NCI-H345 (cell line): ENCODE measurements at regions not wholly inside any gene's neighbourhood (a gene's known extent, or its start where the extent isn't known, plus 50 kb on each side); places are given as distances from the start of the nearest gene placed in this dataset.

ENCODE experiments used
- DNase-seq: peaks from one replicate; lab custom pipeline; 2025; lab: John Stamatoyannopoulos, UW

DNA sequence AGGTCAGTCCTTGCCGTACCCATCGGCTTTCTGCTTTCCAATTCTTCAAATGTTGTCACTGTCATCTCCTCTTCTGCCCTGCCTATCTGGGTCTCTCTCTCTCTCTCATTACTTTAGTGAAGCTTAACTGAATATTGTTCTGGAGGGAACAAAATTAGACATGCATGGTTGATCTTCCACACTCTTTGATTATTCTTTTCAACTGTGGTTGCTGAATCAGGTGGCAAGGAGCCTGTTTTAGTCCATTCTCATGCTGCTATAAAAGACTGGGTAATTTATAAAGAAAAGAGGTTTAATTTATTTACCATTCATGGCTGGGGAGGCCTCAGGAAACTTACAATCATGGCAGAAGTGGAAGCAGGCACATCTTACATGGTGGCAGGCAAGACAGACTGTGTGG is 157.9 kb downstream of the ARL4C start:
- DNase-seq: no peak

DNA sequence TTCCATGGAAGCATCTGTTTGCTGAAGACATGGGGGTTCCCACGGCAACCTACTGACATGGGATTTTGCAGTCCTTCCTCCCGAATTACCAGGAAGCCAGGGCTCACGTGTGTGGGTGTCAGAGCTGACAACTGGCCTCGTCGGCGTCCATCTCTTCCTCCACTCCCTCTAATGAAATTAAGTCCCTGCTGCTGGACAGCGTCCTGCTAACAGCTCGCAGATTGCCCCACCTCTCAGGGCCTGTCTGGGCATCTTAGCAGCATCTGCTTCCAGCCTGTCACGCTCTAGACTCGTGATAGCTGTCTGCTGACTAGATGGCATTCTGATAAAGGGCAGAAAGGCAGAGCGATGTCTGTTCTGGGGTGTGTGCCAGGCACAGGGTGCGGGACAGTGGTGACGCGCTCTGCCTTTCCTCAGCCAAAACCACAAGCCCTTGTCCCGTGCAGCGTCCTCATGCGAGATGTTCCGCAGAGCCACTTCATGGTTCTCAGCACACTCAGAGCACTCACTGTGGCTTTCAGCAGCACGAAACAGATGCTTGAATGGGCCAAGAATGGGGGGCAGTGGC is 161.1 kb downstream of the ARL4C start:
- DNase-seq: peak; percentile 60

DNA sequence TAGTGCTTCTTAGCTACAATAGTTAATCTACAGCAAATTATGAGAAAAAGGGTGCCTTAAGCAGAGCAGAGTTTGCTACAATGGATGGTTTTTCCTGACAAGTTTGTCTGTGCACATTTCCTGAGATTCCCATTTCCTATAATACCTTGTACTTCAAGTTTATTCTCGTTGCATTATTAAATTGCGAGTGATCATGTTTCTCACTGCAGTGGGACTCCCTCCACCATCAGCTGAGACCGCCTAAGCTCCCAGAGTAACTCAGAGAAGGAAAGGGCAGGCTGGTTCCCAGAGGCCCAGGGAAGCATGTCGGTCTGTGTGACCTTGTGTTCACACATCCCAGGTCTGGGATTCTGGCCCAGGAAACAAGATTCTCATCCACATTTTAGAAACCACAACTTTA is 162.1 kb downstream of the ARL4C start:
- DNase-seq: no peak

DNA sequence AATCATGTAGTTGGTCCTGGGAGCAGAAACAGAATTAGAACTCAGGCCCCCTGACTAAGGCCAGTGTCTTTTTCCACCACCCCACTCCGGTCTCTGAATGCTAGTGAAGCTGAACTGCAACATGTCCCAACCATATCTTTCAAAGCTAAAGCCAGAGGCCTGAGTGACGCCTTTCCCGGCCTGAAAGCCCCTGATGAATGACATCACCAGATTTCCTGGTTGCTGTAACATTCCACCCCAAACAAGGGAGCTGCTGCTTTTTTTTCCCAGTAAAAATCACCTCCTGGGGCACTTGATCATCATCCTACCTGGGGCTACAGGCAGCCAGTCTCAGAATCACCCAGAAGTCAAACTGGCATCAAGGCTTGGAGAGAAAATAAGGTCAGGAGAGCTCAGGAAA is 162.7 kb downstream of the ARL4C start:
- no peak for DNase-seq

DNA sequence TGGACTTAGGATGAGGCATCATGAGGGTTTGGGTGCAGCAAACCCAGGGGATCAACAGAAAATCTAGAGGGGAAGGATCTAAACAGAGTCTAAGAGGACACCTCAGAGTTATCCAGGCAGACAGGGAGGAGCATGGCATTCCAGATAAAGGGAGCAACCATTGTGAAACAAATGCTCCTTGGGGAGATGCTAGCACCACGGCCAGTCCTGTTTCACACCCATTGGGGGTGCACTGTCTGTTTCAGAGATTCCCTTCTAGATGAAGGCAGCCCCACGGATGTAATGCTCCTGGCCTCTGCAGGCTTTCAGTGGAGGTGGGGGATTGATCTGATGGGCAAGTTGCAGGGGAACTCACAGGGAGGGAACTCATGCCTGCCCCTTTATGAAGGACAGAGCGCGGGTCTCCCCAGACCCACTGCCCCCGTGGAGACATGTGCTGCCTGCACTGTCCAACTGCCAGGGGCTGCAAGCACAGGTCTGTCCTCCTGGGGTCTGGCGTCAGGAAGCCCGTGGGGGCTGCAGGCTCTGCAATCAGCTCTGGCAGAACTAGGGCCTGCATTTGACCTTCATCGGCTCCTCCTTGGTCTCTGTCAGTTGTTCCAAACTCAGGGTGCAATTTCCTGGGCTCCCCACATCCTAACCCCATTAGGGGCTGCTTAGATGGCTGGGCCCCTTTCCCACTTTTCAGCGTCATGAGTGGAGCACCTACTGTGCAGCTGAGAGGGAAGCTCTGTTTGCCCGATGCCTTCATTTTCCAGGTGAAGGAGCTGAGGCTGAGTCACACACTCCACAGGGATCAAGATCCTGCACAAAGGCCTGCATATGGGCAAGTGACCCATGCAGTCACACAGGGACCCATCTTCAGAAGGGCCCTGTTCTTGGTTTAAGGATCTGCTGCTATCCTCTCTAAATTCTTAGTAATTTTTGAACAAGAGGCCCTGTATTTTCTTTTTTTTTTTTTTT is 163.4 kb downstream of the ARL4C start:
- DNase-seq: peak; percentile 18

DNA sequence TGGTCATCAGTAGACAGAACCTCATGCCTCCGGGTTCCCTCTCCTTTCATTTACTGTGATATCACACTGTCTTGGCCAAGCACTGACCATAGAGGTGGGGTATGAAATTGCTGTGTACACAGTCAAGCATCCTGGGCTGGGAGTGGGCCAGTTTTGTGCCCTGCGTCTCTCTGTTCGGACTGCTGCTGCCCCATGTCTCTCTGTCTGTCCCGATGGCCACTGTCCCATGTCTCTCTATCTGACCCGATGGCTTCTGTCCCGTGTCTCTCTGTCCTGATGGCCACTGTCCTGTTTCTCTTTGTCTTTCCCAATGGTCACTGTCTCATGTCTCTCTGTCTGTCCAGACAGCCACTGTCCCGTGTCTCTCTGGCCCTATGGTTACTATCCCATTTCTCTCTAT is 164.9 kb downstream of the ARL4C start:
- DNase-seq: no peak

DNA sequence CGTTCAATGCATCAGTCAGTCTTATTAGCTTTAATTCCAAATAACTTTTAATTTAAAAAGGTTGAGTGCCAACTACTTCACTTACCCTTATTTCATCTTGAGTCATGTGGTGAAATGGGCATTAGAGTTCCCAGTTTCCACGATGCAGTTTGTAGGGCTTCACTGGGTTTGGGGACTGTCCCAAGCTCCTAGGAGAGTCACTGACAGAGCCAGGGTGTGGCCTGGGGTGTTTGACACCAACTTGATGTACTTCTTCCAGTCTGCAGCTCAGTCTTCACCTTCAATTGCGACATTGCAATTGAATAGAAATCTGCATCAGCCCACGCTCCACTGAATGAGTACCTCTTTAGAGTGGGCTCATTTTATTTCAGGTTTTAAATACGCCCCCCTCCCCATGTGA is 165.3 kb downstream of the ARL4C start:
- no peak for DNase-seq

DNA sequence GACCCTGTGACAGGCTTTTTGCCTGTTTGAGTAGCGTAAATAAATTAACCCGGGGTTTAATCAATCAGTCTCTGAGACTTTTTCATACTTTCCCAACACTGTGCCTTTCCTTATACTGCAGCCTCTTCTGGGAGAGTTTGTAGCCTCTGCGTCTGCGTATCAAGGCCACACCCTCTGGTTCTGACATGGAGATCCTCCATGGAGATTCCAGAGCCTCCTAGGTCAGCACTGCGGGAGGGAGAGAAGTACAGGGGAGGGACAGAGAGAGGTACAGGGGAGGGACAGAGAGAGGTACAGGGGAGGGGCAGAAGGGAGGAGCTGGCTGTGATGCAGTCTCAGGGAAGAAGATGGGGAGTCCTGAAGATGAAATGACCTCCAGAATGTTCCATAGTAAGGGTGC is 166.0 kb downstream of the ARL4C start:
- no peak for DNase-seq

DNA sequence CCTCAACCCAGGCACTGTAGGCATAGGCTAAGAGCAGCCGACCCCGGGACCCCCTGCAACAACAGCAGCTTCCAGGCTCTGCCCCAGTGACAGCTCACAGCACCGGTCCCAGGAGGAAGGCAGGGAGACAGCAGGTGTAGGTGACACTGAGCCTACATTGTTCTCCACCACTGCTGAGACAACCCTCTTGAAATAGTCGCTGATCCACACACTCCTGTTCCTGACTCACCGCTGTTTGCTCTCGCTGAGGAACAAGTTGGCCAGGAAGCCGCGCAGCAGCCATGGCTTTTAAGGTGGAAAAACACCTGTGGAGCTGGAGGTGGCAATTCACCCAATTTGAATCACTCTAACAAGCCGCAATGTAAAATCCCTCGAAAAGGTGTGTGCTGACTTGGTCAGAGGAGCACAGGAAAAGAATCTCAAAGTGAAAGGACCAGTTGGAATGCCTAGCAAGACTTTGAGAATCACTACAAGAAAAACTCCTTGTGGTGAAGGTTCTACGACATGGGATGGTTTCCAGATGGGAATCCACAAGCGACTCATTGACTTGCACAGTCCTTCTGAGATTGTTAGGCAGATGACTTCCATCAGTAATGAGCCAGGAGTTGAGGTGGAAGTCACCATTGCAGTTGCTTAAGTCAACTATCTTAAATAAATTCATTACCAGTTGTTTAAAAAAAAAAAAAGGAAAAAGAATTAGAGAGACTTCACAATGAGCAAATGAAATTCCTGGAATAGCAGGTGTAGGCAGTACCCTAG is 167.5 kb downstream of the ARL4C start:
- DNase-seq: peak; percentile 85

DNA sequence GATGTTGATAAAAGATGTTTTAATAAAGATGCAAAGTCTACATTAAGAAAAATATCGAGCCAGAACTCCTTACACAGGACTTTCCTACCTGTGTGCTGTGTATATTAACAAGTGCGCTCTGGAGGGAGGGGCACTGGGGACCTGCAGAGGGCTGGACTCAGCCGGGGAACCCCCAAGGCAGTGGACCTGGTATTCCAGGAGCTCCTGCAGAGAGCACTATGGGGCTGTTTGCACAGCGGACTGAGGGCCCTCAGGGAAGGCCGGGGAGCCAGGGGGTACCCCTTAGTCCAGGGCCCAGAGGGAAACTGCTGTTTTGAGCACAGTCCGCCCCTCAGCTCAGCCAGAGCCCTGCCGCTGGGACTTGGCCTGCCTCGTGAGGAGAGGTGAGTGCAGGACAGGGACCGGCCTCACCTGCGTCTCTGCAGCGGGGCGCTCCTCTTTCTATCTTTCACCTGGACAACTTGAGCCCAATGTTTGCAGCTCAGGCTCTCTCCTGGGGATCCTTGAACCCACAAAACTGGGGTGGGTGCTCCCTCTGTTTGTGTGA is 168.4 kb downstream of the ARL4C start:
- no peak for DNase-seq

DNA sequence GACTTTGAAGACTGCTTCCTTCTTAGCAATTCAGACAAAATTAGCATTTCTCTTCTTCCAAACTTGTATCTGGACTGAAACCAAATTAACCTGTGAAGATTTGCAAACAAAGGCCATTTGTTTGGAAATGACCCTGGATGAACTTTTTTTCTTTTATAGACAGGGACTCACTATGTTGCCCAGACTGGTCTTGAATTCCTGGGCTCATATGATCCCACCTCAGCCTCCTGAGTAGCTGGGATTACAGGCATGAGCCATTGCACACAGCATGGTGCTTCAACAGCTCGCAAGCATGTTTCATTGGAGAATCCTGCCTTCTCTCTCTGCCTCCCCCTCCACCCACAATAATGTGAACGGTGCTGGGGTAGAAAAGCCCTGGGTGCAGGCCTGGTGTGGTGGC is 170.2 kb downstream of the ARL4C start:
- DNase-seq: no peak

DNA sequence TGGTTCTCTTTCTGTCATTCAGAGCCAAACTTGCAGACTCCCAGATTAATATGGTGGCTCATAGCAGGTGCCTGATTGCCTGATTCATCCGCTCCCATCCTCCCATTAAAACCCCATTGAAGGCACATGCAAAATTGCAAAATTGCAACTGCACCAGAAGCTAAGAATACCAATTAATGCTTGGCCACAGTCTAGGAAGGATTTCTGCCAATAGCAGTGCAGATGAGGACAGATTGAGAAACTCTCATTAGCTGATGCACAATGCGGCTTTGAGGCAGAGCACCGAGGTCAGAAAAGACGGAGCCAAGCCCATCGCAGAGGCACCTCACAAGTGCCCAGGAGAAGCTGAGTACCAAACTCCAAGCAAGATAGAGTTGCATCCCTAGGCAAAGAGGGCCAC is 172.8 kb downstream of the ARL4C start:
- no peak for DNase-seq

DNA sequence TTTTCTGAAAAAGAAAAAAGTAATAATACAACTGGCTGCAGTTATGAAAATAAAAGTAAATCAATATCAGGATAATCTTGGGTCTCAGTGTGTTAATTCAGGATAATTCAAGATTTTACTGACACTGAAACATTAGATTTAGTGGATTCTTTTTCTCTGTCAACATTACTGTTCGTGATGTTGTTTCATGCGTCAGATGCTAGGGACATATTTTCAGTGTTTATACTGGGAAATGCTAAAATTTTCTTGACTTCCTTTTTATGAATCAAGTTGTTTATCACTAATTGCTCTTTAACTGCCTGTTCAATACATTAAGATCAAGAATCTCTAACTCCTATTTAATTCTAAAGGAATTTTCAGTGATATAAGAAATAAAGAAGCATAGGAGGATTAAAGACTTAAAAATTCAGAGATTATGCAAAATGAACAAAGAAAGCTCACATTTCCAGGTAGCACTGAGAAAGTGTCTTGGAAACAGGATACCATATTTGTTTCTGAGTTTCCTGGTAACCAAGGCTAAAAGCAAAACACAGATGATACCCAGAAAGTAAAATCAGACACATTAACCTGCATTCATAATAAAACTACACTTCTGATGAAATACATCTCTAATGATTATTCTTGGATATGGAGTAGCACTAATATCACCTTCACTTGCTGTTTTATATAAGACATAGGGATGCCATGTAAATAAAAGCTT is 174.0 kb downstream of the ARL4C start:
- no peak for DNase-seq

DNA sequence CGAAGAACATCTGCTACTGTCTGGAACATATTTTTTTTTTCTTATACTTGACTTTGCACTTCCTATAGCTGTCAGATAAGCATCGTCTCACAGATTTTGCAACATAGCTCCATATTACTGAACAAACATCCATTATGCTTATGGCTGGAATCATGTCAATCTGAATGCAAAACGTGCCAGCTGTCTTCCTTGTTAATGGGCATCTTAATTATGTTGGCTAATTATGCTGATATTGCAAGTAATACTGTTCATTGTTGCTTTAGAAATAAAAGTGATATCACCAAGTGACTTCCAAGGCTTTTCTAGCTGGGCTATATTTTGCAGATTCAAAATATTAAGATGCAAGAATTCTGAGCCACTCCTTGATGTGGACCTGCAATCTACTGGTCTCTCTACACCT is 176.8 kb downstream of the ARL4C start:
- no peak for DNase-seq

DNA sequence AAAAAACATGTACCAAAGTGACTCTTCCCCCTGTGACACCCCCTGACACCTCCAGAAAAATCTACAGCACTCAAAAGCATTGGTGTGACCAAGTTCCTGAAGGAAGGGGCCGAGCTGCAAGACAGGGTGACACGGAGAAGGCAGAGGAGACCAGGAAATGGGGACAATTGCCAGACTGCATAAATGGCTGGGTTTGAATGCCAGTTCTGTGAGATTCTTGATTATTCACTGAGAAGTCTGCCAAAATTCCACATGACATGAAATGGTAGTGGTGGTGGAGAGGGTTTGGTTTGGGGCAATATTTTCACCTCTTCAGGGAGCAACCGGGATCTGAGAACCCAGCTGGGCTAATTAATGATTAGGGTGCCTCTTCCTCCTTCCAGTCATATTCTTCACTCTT is 178.5 kb downstream of the ARL4C start:
- no peak for DNase-seq

DNA sequence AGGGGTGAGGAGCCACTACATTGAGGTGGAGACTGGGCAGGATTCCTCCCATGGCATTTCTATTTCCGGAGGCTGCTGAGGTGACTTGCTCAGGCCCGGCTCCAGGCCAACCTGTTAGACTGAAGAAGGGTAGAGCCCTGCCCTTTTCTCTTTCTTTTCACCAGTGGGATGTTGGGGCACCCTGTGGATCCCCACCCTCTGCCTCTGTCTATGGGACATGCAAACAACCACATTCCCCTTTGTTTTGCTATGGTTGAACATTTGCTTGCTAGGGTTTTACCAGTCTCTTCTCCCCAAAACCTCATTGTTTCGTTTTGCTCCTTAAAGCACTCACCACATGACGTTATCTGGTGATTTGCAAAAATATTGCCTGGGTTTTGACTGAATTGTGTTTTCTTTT is 183.3 kb downstream of the ARL4C start:
- DNase-seq: no peak

DNA sequence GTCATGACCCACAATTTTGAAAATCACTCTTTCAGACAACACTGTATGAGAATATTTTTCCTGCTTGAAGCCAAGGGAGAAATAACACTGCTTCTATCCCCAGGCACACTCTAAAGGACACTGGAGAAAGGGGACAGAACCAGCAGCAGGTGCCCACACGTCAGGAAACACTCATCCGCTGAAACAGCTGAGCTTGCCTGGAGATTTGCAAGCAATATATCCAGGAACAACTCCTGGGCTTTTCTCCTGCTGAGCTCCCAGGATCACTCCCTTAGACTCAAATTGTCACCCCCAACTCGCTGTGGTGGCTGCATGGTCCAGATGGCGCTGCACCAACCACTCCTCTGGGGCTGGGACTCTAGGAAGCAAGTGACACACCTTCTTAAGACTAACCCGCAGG is 186.7 kb downstream of the ARL4C start:
- no peak for DNase-seq

DNA sequence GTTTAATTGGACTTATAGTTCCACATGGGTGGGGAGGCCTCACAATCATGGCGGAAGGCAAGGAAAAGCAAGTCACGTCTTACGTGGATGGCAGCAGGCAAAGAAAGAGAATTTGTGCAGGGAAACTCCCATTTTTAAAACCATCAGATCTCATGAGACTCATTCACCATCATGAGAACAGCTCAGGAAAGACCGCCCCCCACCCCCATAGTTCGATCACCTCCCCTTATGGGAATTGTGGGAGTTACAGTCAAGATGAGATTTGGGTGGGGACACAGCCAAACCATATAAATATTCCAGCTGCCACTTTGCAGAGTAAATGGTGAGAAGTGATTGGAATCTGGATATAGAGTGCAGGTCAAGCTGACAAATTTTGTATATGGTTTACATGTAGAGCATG is 187.4 kb downstream of the ARL4C start:
- no peak for DNase-seq

DNA sequence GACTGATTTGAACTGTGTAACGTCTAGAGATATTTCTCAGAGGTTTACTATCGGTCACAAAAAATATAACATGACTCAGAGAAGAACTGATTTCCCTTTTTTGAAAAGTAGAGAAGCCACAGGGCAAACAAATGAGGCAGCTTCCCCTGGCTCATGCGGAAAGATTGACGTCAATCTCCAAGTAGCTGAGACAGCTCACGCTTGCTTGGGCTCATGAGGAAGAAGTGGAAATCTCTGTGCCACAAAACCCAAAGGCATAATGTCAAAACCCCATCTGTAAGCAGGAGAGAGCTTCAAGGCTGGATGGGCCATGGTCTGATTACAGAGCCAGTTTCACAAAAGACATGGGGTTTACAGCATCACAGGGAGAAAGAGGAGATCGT is 188.1 kb downstream of the ARL4C start:
- DNase-seq: no peak

DNA sequence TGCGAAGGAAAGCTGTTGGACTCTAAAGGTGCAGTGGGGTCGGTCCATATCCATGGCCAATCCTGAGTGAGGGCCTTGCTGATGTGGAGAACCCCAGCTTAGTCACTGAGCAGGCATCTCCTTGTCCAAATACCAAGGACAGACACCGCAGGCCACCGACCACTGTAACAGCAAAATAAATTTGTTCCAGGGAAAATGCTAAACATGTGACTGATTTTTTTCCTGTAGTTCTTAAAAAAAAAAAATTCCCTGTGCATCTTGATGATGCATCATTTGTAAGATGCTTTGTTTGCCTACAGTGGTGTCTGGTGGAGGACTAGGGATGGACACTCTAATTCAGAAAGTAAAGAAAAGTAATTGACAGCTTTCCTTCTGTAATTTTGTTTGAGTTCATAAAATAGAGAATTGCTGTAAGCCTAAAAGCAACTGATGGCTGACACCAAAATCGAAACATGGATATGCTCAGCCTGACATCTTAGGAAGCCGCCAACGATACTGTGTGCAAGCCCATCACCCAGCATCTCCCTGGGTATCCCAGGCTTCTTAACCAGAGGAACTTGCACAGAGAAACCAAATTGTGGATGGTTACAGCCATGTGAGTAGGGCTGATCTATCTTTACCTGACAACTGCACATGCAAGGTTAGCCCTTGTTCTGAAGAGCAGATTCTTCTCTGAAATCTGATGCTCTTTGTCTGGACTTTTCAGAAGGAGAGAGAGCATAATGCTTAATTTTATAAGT is 188.6 kb downstream of the ARL4C start:
- no peak for DNase-seq

DNA sequence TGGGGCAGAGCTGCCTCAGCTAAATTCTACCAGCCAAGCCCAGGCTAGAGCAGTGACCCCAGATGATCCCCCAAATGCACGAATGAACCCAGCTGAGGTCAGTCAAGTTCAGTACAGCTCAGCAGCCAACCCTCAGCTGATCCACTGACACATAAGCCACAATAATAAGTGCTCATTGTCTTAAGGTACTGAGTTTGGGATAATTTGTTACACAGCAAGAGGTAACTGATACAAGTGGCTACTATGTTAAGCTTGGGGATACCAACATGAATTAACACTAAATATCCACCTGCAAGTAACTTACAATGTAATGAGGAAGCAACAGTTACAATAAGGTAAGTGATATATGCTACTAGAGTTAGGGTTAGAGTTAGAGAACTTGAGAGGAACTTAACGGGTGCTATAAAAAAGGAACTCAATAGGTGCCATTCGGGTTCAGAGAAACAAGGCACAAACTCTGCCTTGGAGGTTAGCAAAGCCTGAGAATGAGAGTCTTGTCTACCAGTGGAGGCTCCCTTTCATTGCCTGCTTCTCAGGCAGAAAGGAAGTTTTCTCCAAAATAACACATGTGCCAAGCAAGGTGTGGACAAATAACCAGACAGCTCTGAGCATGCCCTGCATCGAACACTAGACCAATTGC is 189.4 kb downstream of the ARL4C start:
- no peak for DNase-seq
